H1 (cell line): ENCODE measurements at regions not wholly inside any gene's neighbourhood (a gene's known extent, or its start where the extent isn't known, plus 50 kb on each side); places are given as distances from the start of the nearest gene placed in this dataset.

Experiments used
- BRCA1 ChIP-seq: IDR thresholded peaks from 2 replicates; pipeline ENCODE4 v1.6.1; 2012; ENCODE audit warnings: low read depth, low read length, improper control_type of control experiment
- CHD1 ChIP-seq: IDR thresholded peaks from 2 replicates; pipeline ENCODE4 v1.6.1; 2012; ENCODE audit warnings: low read depth, low read length, improper control_type of control experiment
- CHD7 ChIP-seq: fragments of 300-600 bp; sonication (generic); IDR thresholded peaks from 2 replicates; pipeline ENCODE4 v1.7.1; 2012; ENCODE audit warnings: low read length, moderate library complexity, mild to moderate bottlenecking, inconsistent platforms; ENCODE audit not compliant: insufficient replicate concordance
- GABPA ChIP-seq: IDR thresholded peaks from 2 replicates; pipeline ENCODE4 v1.6.1; 2011; ENCODE audit warnings: mild to moderate bottlenecking, low read length, moderate library complexity, borderline replicate concordance; ENCODE audit not compliant: insufficient read depth
- NRF1 ChIP-seq: IDR thresholded peaks from 2 replicates; pipeline ENCODE4 v1.6.1; 2011; ENCODE audit warnings: mild to moderate bottlenecking, low read depth, low read length, improper control_type of control experiment
- TCF12 ChIP-seq: IDR thresholded peaks from 2 replicates; pipeline ENCODE4 v1.6.1; 2011; ENCODE audit warnings: low read depth, mild to moderate bottlenecking, low read length
- TEAD4 ChIP-seq: IDR thresholded peaks from 2 replicates; pipeline ENCODE4 v1.6.1; 2012; ENCODE audit warnings: low read depth, low read length, inconsistent platforms, mixed read lengths

GRCh38 chrX:30156009-30156408 is 59.4 kb upstream of the MAGEB2 start (continued):
- TF ChIP-seq CHD7 (no peak), GABPA (no peak), TEAD4 (no peak), BRCA1 (no peak), NRF1 (no peak), CHD1 (no peak), TCF12 (no peak)
- TF ChIP-seq, all 59 proteins: peak for 0
